ENCODE measurements at regions not wholly inside any gene's neighbourhood (a gene's known extent, or its start where the extent isn't known, plus 50 kb on each side); places are given as distances from the start of the nearest gene placed in this dataset.

GRCh38 chr5:135220394-135221186 is 178.4 kb downstream of the MACROH2A1 start:
- Histone ChIP-seq H3K9me3 (no peaks in the 10 kb centered on the region), H3K27ac (no peak overlapping the region), H3K36me3 (no peaks in the 10 kb centered on the region), H3K4me3 (no peak overlapping the region), H3K4me1 (peaks cover 19 to 20% of the 10 kb centered on the region in 2 donors), H3K27me3 (no peaks in the 10 kb centered on the region)
- TF ChIP-seq POLR2A (IDR thresholded peaks at IDR 0.05) (no peak), CTCF (IDR thresholded peaks at IDR 0.05 in 4 of 5, conservative IDR thresholded peaks at IDR 0.05 in 1 of 5) (no peak)
- no peak for DNase-seq
- intact Hi-C loops (cut with DNase I; ENCODE audit: low total_unique reads), result no loop called here
- in situ Hi-C loops (cut with MboI; ENCODE audit: low sequenced_read_pairs in 4 of 4), result no loop called here
- ATAC-seq, result no peak

- Histone ChIP-seq H3K27ac (no peak overlapping the region), H3K9me3 (no peaks in the 10 kb centered on the region), H3K27me3 (no peaks in the 10 kb centered on the region), H3K36me3 (no peaks in the 10 kb centered on the region), H3K4me3 (no peak overlapping the region), H3K4me1 (peaks cover 19 to 20% of the 10 kb centered on the region in 2 donors)
- intact Hi-C loops (cut with DNase I; ENCODE audit: low total_unique reads), result no loop called here
- DNase-seq (no peak), ATAC-seq (no peak)
- no peak for TF ChIP-seq POLR2A (IDR thresholded peaks at IDR 0.05)
- TF ChIP-seq CTCF (IDR thresholded peaks at IDR 0.05 in 4 of 5, conservative IDR thresholded peaks at IDR 0.05 in 1 of 5), result no peak
- in situ Hi-C loops (cut with MboI; ENCODE audit: low sequenced_read_pairs in 4 of 4), result no loop called here
Measured at GRCh38 chr5:135219868-135220267, 179.2 kb downstream of the MACROH2A1 start.

GRCh38 chr5:135218790-135219568 is 180.1 kb downstream of the MACROH2A1 start:
- Histone ChIP-seq H3K4me1 (peaks cover 19 to 20% of the 10 kb centered on the region in 2 donors), H3K4me3 (no peak overlapping the region), H3K27me3 (no peaks in the 10 kb centered on the region), H3K9me3 (no peaks in the 10 kb centered on the region), H3K36me3 (no peaks in the 10 kb centered on the region), H3K27ac (no peak overlapping the region)
- no peak for TF ChIP-seq POLR2A (IDR thresholded peaks at IDR 0.05)
- TF ChIP-seq CTCF (IDR thresholded peaks at IDR 0.05 in 4 of 5, conservative IDR thresholded peaks at IDR 0.05 in 1 of 5), result no peak
- DNase-seq, result no peak
- in situ Hi-C loops (cut with MboI; ENCODE audit: low sequenced_read_pairs in 4 of 4), result no loop called here
- no peak for ATAC-seq
- intact Hi-C loops (cut with DNase I; ENCODE audit: low total_unique reads), result no loop called here

GRCh38 chr5:135218486-135218755 is 180.6 kb downstream of the MACROH2A1 start:
- no peak for TF ChIP-seq CTCF (IDR thresholded peaks at IDR 0.05 in 4 of 5, conservative IDR thresholded peaks at IDR 0.05 in 1 of 5)
- TF ChIP-seq POLR2A (IDR thresholded peaks at IDR 0.05), result no peak
- H3K4me1 ChIP-seq, result peaks cover 19 to 20% of the 10 kb centered on the region in 2 donors
- ATAC-seq, result no peak
- H3K27me3 ChIP-seq, result no peaks in the 10 kb centered on the region
- in situ Hi-C loops (cut with MboI; ENCODE audit: low sequenced_read_pairs in 4 of 4), result no loop called here
- no peak overlapping the region for H3K27ac ChIP-seq
- H3K9me3 ChIP-seq, result no peaks in the 10 kb centered on the region
- intact Hi-C loops (cut with DNase I; ENCODE audit: low total_unique reads), result no loop called here
- H3K36me3 ChIP-seq, result no peaks in the 10 kb centered on the region
- H3K4me3 ChIP-seq, result no peak overlapping the region
- no peak for DNase-seq
